ENCODE measurements at regions not wholly inside any gene's neighbourhood (a gene's known extent, or its start where the extent isn't known, plus 50 kb on each side); places are given as distances from the start of the nearest gene placed in this dataset.

DNA sequence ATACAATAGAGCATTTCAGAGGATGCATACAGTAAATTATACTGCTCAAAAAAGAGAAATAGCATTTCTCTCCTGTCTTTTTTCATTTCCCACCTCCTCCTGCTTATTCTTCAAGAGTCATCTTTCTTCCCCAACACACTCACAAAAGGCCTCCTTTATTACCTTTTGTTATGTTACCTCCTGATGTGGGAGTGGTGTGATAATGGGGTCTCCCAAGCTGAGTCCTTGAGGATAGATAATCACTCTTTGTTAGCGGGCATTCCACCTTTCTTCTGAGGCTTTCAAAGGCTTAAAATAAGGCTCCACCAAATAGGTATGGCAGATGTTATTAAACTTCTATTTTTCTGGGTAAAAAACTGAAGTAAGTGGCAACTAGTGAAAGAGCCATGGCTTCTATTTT, 159.8 kb downstream of the CPEB2 start:
- POLR2A ChIA-PET, result no interaction called here
- no peaks in the 10 kb centered on the region for H3K36me3 ChIP-seq (ENCODE audit: control insufficient read depth, insufficient read depth, low read length)
- no peak overlapping the region for H3K4me3 ChIP-seq (ENCODE audit: low read depth, low read length)
- H3K27me3 ChIP-seq (ENCODE audit: control insufficient read depth, insufficient read depth, low read length), result no peaks in the 10 kb centered on the region; the same call in 1 of the 2 replicates
- TF ChIP-seq, protein P1, sequence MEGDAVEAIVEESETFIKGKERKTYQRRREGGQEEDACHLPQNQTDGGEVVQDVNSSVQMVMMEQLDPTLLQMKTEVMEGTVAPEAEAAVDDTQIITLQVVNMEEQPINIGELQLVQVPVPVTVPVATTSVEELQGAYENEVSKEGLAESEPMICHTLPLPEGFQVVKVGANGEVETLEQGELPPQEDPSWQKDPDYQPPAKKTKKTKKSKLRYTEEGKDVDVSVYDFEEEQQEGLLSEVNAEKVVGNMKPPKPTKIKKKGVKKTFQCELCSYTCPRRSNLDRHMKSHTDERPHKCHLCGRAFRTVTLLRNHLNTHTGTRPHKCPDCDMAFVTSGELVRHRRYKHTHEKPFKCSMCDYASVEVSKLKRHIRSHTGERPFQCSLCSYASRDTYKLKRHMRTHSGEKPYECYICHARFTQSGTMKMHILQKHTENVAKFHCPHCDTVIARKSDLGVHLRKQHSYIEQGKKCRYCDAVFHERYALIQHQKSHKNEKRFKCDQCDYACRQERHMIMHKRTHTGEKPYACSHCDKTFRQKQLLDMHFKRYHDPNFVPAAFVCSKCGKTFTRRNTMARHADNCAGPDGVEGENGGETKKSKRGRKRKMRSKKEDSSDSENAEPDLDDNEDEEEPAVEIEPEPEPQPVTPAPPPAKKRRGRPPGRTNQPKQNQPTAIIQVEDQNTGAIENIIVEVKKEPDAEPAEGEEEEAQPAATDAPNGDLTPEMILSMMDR (IDR thresholded peaks at IDR 0.05; ENCODE audit: insufficient read depth, low read depth, low read length), result no peak
- CTCF ChIA-PET, result interaction anchor here (0.6 to 1.7 kb wide), 9 partner anchors 14 to 1563 kb away, joined by 3 to 6 read pairs (median 4); no protein-coding TSS in a partner anchor
- no peak for DNase-seq (ENCODE audit: low read depth)

DNA sequence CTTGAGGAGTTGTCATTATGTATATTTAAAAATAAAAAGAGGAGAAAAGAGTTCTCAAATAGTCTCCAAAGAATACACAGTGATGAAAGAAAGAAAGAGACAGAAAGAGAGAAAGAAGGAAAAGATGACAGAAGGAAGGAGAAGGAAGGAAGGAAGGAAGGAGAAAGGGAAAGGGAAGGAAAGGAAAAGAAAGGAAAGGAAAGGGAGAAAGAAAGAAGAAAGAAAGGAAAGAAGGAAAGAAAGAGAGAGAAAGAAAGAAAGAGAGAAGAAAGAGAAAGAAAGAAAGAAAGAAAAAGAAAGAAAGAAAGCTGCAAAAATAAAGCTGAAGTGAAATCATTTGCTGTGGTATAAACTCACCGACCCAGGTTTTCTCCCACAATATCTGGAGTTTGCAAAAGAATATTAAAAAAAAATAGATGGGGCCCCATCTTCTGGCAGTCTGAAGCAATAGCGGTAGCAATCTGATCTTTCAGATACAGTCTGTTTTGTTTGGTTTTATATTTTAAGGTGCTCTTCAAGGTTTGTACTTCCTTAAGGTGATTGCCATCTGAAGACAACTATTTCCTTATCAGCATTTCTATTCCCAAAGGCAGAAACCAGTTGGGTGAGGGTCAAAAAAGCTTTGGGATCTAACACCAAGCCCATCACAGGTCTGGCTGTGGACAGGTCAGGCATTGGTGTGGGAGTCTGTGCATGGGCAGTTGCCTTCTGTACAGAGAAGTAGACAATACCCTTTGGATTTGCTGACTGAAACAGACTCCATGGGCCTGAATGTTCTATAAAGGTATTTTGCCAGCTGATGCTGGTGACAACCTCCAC, 160.4 kb downstream of the CPEB2 start:
- Histone ChIP-seq H3K4me3 (ENCODE audit: low read depth, low read length) (no peak overlapping the region), H3K27me3 (ENCODE audit: control insufficient read depth, insufficient read depth, low read length) (no peaks in the 10 kb centered on the region; the same call in 1 of the 2 replicates), H3K36me3 (ENCODE audit: control insufficient read depth, insufficient read depth, low read length) (no peaks in the 10 kb centered on the region)
- ChIA-PET POLR2A (no interaction called here), CTCF (interaction anchor here (0.6 to 1.7 kb wide), 12 partner anchors 9 to 1564 kb away, joined by 3 to 6 read pairs (median 4); no protein-coding TSS in a partner anchor)
- no peak for DNase-seq (ENCODE audit: low read depth)
- TF ChIP-seq, protein P1 (IDR thresholded peaks at IDR 0.05; ENCODE audit: insufficient read depth, low read depth, low read length), result peak; percentile 60

DNA sequence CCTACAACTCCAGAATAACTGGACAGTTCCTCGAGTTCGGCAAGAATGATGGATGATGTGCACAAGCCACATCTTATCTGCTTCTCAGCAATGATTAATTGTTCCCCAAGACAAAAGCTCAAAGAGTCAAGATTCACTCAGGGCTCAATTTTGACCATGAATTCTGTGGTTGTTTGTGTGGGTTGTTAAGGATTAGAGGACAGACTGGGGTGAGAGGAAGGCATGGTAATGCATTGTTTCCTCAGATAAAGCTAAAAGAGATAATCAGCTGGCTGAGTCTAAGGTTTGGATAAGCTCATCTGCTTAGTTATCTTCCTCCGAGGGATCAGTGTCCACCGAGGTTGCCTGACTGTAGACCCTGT, 161.0 kb downstream of the CPEB2 start:
- TF ChIP-seq, protein P1 (IDR thresholded peaks at IDR 0.05; ENCODE audit: insufficient read depth, low read depth, low read length), result no peak
- H3K36me3 ChIP-seq (ENCODE audit: control insufficient read depth, insufficient read depth, low read length), result no peaks in the 10 kb centered on the region
- DNase-seq (ENCODE audit: low read depth), result no peak
- no peak overlapping the region for H3K4me3 ChIP-seq (ENCODE audit: low read depth, low read length)
- no peaks in the 10 kb centered on the region; the same call in 1 of the 2 replicates for H3K27me3 ChIP-seq (ENCODE audit: control insufficient read depth, insufficient read depth, low read length)
- POLR2A ChIA-PET, result no interaction called here
- CTCF ChIA-PET, result interaction anchor here (0.8 to 1.7 kb wide), 7 partner anchors 10 to 1509 kb away, joined by 3 to 6 read pairs (median 5); no protein-coding TSS in a partner anchor

DNA sequence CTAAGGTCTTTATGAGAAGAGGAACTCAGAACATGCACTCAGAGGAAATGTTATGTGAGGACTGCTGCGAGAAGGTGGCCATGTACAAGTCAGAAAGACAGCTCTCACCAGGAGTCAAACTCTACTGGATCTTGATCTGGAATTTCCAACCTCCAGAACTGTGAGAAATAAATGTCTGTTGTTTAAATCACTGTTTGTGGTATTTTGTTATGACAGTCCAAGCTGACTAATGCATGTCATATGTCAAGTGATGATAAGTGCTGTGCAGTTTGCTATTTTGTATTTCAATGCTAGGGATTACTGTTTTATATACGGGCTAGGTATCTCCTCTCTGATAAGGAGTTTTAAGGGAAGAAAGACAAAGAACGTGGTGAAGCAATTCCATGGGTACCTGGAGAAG, 162.3 kb downstream of the CPEB2 start:
- H3K36me3 ChIP-seq (ENCODE audit: control insufficient read depth, insufficient read depth, low read length), result no peaks in the 10 kb centered on the region
- ChIA-PET POLR2A (no interaction called here), CTCF (interaction anchor here (0.9 kb wide), 1 partner anchor 8 kb away, joined by 4 read pairs; no protein-coding TSS in a partner anchor)
- TF ChIP-seq, protein P1 (IDR thresholded peaks at IDR 0.05; ENCODE audit: insufficient read depth, low read depth, low read length), result no peak
- no peak overlapping the region for H3K4me3 ChIP-seq (ENCODE audit: low read depth, low read length)
- no peaks in the 10 kb centered on the region; the same call in 1 of the 2 replicates for H3K27me3 ChIP-seq (ENCODE audit: control insufficient read depth, insufficient read depth, low read length)
- DNase-seq (ENCODE audit: low read depth), result no peak

DNA sequence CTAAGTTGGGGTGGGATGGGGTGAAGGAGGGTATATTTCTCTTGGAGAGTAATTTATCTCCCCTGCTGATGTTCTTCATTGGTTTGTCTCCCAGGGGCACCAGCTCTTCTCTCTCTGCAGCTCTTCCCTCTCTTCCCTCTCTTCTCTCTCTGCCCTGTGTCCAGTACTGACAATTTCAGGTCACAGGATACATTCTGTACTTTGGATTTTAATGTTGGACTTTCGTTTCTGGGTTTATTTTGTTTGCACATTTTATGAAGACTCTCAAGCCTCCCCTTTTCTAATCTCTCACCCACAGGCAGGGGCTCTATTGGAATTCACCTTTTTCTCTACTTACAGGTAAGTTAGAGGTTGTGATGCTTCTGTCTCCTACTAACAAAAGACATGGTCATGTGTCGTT, 165.5 kb downstream of the CPEB2 start:
- no peak for DNase-seq (ENCODE audit: low read depth)
- POLR2A ChIA-PET, result interaction anchor here (0.7 kb wide), 1 partner anchor 1314 kb away, joined by 3 read pairs; no protein-coding TSS in a partner anchor
- TF ChIP-seq, protein P1 (IDR thresholded peaks at IDR 0.05; ENCODE audit: insufficient read depth, low read depth, low read length), result no peak
- CTCF ChIA-PET, result interaction anchor here (1.0 kb wide), 1 partner anchor 7 kb away, joined by 3 read pairs; no protein-coding TSS in a partner anchor
- no peaks in the 10 kb centered on the region; the same call in 1 of the 2 replicates for H3K27me3 ChIP-seq (ENCODE audit: control insufficient read depth, insufficient read depth, low read length)
- no peaks in the 10 kb centered on the region for H3K36me3 ChIP-seq (ENCODE audit: control insufficient read depth, insufficient read depth, low read length)
- H3K4me3 ChIP-seq (ENCODE audit: low read depth, low read length), result no peak overlapping the region

Measured in BJ (cell line).